MCF 10A (cell line): ENCODE measurements at regions not wholly inside any gene's neighbourhood (a gene's known extent, or its start where the extent isn't known, plus 50 kb on each side); places are given as distances from the start of the nearest gene placed in this dataset.

Experiments
- BruUV-seq: library from RNA; stranded (reverse); fragments of 400-500 nt; replicated peaks from 2 replicates; lab custom pipeline; 2021; lab: Mats Ljungman, UMichigan
- CTCF ChIA-PET: fragments of 300-600 bp; sonication (Branson Sonifier 250); formaldehyde crosslinking; extraction: SDS; loops from one replicate; lab custom pipeline; 2021; ENCODE audit warnings: antibody characterized with exemption, inconsistent platforms; lab: Yijun Ruan, JAX
- POLR2A ChIA-PET: fragments of 300-600, 350-650 bp; sonication (Branson Sonifier 250); formaldehyde crosslinking; extraction: SDS; loops from one replicate; lab custom pipeline; 2020; ENCODE audit warnings: antibody characterized with exemption, inconsistent platforms; lab: Yijun Ruan, JAX
- DNase-seq: peaks from one replicate; pipeline ENCODE4 v3.0.0-alpha.2; 2018; ENCODE audit not compliant: unreplicated experiment
- H3K27ac Mint-ChIP-seq: one replicate; pipeline ENCODE4 v1.8.0; 2022; ENCODE audit warnings: mild to moderate bottlenecking, low read depth, mixed read lengths; ENCODE audit not compliant: unreplicated experiment
- H3K27me3 Mint-ChIP-seq: one replicate; pipeline ENCODE4 v1.8.0; 2022; ENCODE audit warnings: mixed read lengths; ENCODE audit not compliant: insufficient read depth, unreplicated experiment
- H3K36me3 Mint-ChIP-seq: one replicate; pipeline ENCODE4 v1.8.0; 2022; ENCODE audit warnings: mild to moderate bottlenecking, moderate library complexity, mixed read lengths; ENCODE audit not compliant: insufficient read depth, unreplicated experiment
- H3K4me1 Mint-ChIP-seq: one replicate; pipeline ENCODE4 v1.8.0; 2022; ENCODE audit warnings: mixed read lengths; ENCODE audit not compliant: insufficient read depth, unreplicated experiment
- H3K4me3 Mint-ChIP-seq: one replicate; pipeline ENCODE4 v1.8.0; 2022; ENCODE audit warnings: mild to moderate bottlenecking, moderate library complexity, mixed read lengths; ENCODE audit not compliant: unreplicated experiment
- H3K9me3 Mint-ChIP-seq: one replicate; pipeline ENCODE4 v1.8.0; 2022; ENCODE audit warnings: mixed read lengths; ENCODE audit not compliant: unreplicated experiment
- intact Hi-C: fragments of 100-400 bp; cut with micrococcal nuclease; formaldehyde crosslinking; loops from 2 replicates; pipeline ENCODE4 v1.14.1; 2022
- TF ChIP-seq, protein P1 (sequence below): fragments of 200-600 bp; IDR thresholded peaks from one replicate; pipeline ENCODE4 v1.8.0; 2022; ENCODE audit warnings: antibody characterized with exemption, mild to moderate bottlenecking; ENCODE audit not compliant: unreplicated experiment

DNA sequence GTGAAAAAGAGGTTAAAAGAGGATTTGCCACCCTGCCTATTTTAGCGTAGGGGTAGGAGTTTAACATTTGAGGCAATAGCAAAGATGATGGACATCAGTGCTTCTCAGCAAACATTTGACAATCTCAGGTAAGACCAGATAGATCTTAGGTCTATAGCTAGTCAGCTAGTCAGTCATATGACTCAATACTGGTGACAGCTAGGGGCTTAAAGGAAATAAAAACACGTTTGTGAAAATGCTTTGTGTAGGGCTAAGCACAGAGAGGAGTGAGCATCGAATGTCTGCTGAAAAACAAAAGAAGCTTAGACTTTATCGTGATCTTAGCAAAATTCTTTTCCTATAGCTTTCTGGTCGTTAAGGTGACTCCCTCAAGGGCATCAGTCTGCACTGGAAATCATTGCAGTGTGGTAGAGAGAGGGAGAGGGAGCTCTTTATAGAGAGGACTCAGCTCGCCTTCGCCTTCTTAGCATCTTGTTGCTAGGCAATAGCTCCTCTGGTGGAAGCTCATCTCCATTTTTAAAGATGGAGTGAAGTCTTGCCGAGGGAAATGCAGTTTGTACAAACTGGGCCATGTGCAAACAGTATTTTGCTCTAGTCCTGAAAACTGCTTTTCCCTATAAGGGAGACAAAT lies 62.8 kb upstream of the SLC38A11 start:
- TF ChIP-seq, protein P1, sequence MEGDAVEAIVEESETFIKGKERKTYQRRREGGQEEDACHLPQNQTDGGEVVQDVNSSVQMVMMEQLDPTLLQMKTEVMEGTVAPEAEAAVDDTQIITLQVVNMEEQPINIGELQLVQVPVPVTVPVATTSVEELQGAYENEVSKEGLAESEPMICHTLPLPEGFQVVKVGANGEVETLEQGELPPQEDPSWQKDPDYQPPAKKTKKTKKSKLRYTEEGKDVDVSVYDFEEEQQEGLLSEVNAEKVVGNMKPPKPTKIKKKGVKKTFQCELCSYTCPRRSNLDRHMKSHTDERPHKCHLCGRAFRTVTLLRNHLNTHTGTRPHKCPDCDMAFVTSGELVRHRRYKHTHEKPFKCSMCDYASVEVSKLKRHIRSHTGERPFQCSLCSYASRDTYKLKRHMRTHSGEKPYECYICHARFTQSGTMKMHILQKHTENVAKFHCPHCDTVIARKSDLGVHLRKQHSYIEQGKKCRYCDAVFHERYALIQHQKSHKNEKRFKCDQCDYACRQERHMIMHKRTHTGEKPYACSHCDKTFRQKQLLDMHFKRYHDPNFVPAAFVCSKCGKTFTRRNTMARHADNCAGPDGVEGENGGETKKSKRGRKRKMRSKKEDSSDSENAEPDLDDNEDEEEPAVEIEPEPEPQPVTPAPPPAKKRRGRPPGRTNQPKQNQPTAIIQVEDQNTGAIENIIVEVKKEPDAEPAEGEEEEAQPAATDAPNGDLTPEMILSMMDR: no peak
- Mint-ChIP-seq H3K4me3 (no peak overlapping the region), H3K4me1 (peaks cover 5% of the 10 kb centered on the region), H3K27me3 (peaks cover 43% of the 10 kb centered on the region), H3K9me3 (peaks cover 7% of the 10 kb centered on the region), H3K27ac (no peak overlapping the region), H3K36me3 (peaks cover 5% of the 10 kb centered on the region)
- BruUV-seq: no TSS peak
- DNase-seq: no peak
- ChIA-PET CTCF (interaction anchor here (0.5 to 8.2 kb wide), 7 partner anchors 12 to 625 kb away, joined by 3 to 132 read pairs (median 4); partner anchors contain the start of gene SCN3A), POLR2A (no interaction called here)
- intact Hi-C loops: loop anchor here (5.0 kb wide), 1 partner anchor 274 kb away; no protein-coding TSS in a partner anchor

DNA sequence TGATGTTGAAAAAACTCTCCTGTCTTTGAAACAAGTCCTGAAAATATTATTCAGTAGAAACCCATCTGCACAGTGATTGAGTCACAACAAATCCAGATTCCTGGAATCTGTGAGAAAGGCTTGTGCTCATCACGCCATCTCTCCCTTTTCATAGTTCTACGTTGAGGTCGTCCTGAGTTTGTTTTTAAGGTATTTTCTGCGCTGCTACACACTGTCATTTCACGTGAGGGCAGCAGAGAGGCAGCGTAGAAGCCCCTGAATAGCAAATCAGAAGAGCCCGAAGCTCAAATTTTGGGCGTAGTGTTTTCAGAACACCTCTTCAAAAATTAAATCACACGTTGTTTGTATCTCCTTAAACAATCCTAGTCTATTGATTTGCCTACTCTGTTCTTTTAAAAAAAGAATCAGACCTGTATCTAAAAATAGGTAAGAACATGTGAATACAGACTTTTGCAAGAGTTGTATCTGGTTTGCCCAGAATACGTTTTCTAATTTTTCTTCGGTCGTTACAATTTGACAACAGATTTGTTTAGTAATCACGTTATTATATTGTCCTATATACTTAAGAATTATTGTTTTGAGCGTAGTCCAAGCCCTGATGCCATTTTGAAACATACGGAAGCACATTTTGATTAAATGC lies 61.6 kb upstream of the SLC38A11 start:
- intact Hi-C loops: loop anchor here (5.0 kb wide), 1 partner anchor 275 kb away; no protein-coding TSS in a partner anchor
- Mint-ChIP-seq H3K9me3 (peaks cover 7% of the 10 kb centered on the region), H3K4me1 (peaks cover 5% of the 10 kb centered on the region), H3K4me3 (no peak overlapping the region), H3K27me3 (peaks cover 31% of the 10 kb centered on the region), H3K36me3 (peaks cover 5% of the 10 kb centered on the region), H3K27ac (no peak overlapping the region)
- ChIA-PET CTCF (interaction anchor here (0.6 to 8.2 kb wide), 30 partner anchors 11 to 843 kb away, joined by 3 to 132 read pairs (median 4); partner anchors contain the start of genes SCN2A and SCN3A), POLR2A (interaction anchor here (1.2 kb wide), 2 partner anchors 10 to 25 kb away, joined by 3 read pairs; no protein-coding TSS in a partner anchor)
- BruUV-seq: no TSS peak
- TF ChIP-seq, protein P1: peak; percentile 48
- DNase-seq: peak; percentile 50

DNA sequence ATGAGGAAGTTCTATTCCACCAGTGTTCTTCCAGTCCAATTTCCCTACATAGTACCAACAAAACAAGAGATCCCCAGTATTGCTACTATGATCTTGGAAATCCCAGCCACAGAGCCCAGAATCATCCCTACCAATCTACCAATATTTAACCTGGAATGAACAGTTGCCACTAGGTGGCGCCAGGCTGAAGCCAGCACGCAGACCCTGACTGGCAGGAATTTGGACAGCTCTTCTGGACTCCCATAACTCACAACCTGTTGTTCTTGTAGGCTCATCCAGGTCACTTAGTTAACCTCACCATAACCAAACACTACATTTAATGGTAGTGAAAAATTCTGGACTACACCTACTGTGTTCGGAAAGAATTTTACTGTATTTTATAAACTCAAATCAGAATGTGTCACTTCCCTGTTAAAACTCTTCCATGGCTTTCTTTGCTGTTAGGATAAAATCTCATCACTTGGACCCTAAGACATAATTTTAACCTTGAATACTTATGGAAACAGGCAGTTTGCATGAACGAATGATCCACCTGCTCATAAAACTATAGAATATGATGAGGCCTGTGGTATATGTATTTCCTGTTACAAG lies 59.8 kb upstream of the SLC38A11 start:
- no peak overlapping the region for H3K4me3 Mint-ChIP-seq
- no peak overlapping the region for H3K27ac Mint-ChIP-seq
- POLR2A ChIA-PET: no interaction called here
- TF ChIP-seq, protein P1: peak; percentile 61
- BruUV-seq: no TSS peak
- CTCF ChIA-PET: interaction anchor here (0.6 to 8.2 kb wide), 11 partner anchors 17 to 1172 kb away, joined by 3 to 132 read pairs (median 3); partner anchors contain the start of gene SCN3A
- peaks cover 23% of the 10 kb centered on the region for H3K27me3 Mint-ChIP-seq
- H3K9me3 Mint-ChIP-seq: peaks cover 3% of the 10 kb centered on the region
- peak; percentile 73 for DNase-seq
- peaks cover 2% of the 10 kb centered on the region for H3K36me3 Mint-ChIP-seq
- intact Hi-C loops: loop anchor here (1.0 to 5.0 kb wide), 2 partner anchors 189 to 277 kb away; partner anchors contain the start of gene SCN3A
- peaks cover 5% of the 10 kb centered on the region for H3K4me1 Mint-ChIP-seq
